PFSK-1 (cell line): ENCODE measurements at regions not wholly inside any gene's neighbourhood (a gene's known extent, or its start where the extent isn't known, plus 50 kb on each side); places are given as distances from the start of the nearest gene placed in this dataset.

Experiments
- POLR2AphosphoS5 ChIP-seq: IDR thresholded peaks from 2 replicates; pipeline ENCODE4 v1.6.1; 2012; ENCODE audit warnings: low read depth, mild to moderate bottlenecking, control low read depth, low read length, moderate library complexity
- TAF1 ChIP-seq: IDR thresholded peaks from 2 replicates; pipeline ENCODE4 v1.6.1; 2012; ENCODE audit warnings: low read length, control low read depth, borderline replicate concordance; ENCODE audit not compliant: insufficient read depth

GRCh38 chr14:28301179-28301578 lies 465.4 kb upstream of the FOXG1 start:
- no peak for TF ChIP-seq POLR2AphosphoS5
- no peak for TF ChIP-seq TAF1
